ENCODE measurements at regions not wholly inside any gene's neighbourhood (a gene's known extent, or its start where the extent isn't known, plus 50 kb on each side); places are given as distances from the start of the nearest gene placed in this dataset.

- H3K36me3 ChIP-seq (ENCODE audit: insufficient read depth, low read length), result no peaks in the 10 kb centered on the region
- H3F3A ChIP-seq (ENCODE audit: insufficient read depth, low read length, poor library complexity, severe bottlenecking), result no peaks in the 10 kb centered on the region
- TF ChIP-seq POLR2AphosphoS5 (IDR thresholded peaks at IDR 0.05) (no peak), TAF1 (IDR thresholded peaks at IDR 0.05; ENCODE audit: low read depth) (no peak), EP300 (conservative IDR thresholded peaks at IDR 0.05; ENCODE audit: poor library complexity, severe bottlenecking) (no peak), MXI1 (conservative IDR thresholded peaks at IDR 0.05; ENCODE audit: poor library complexity, severe bottlenecking) (no peak), RAD21 (conservative IDR thresholded peaks at IDR 0.05) (no peak), REST (IDR thresholded peaks at IDR 0.05; ENCODE audit: borderline replicate concordance) (no peak), EZH2 (IDR thresholded peaks at IDR 0.05; ENCODE audit: borderline replicate concordance, insufficient read depth, low read length, poor library complexity, severe bottlenecking) (no peak)
- no peak overlapping the region for H3K9ac ChIP-seq (ENCODE audit: low read length)
- H3K9me3 ChIP-seq (ENCODE audit: low read length), result no peaks in the 10 kb centered on the region
- no peaks in the 10 kb centered on the region for H3K79me2 ChIP-seq (replicated peaks; ENCODE audit: insufficient read depth, low read length)
- H3K4me2 ChIP-seq (ENCODE audit: low read length), result no peak overlapping the region
- H3K27ac ChIP-seq (ENCODE audit: low read length), result no peak overlapping the region
- no peaks in the 10 kb centered on the region for H3K27me3 ChIP-seq (ENCODE audit: insufficient read depth, low read depth, low read length)
- no peaks in the 10 kb centered on the region for H3K9me2 ChIP-seq (ENCODE audit: insufficient read depth, low read length)
- no peak overlapping the region for H3K4me3 ChIP-seq (ENCODE audit: low read length)
- H2AFZ ChIP-seq (ENCODE audit: low read depth, low read length), result no peak overlapping the region
- no peaks in the 10 kb centered on the region for H4K20me1 ChIP-seq (ENCODE audit: insufficient read depth)
Observed at GRCh38 chr6:62492192-62492822, 206.3 kb upstream of the KHDRBS2 start.

GRCh38 chr6:62480544-62480943, 194.5 kb upstream of the KHDRBS2 start:
- Histone ChIP-seq H3K36me3 (ENCODE audit: insufficient read depth, low read length) (no peaks in the 10 kb centered on the region), H3K4me2 (ENCODE audit: low read length) (no peak overlapping the region)

More at GRCh38 chr6:62480544-62480943, 194.5 kb upstream of the KHDRBS2 start:
- Histone ChIP-seq H2AFZ (ENCODE audit: low read depth, low read length) (no peak overlapping the region), H3K9ac (ENCODE audit: low read length) (no peak overlapping the region), H3F3A (ENCODE audit: insufficient read depth, low read length, poor library complexity, severe bottlenecking) (no peaks in the 10 kb centered on the region), H3K9me2 (ENCODE audit: insufficient read depth, low read length) (no peaks in the 10 kb centered on the region), H3K79me2 (replicated peaks; ENCODE audit: insufficient read depth, low read length) (no peaks in the 10 kb centered on the region), H3K27ac (ENCODE audit: low read length) (no peak overlapping the region), H4K20me1 (ENCODE audit: insufficient read depth) (no peaks in the 10 kb centered on the region), H3K9me3 (ENCODE audit: low read length) (no peaks in the 10 kb centered on the region), H3K4me3 (ENCODE audit: low read length) (no peak overlapping the region), H3K27me3 (ENCODE audit: insufficient read depth, low read depth, low read length) (no peaks in the 10 kb centered on the region)
- TF ChIP-seq EP300 (conservative IDR thresholded peaks at IDR 0.05; ENCODE audit: poor library complexity, severe bottlenecking) (no peak), TAF1 (IDR thresholded peaks at IDR 0.05; ENCODE audit: low read depth) (no peak), REST (IDR thresholded peaks at IDR 0.05; ENCODE audit: borderline replicate concordance) (no peak), MXI1 (conservative IDR thresholded peaks at IDR 0.05; ENCODE audit: poor library complexity, severe bottlenecking) (no peak), RAD21 (conservative IDR thresholded peaks at IDR 0.05) (no peak), SMC3 (conservative IDR thresholded peaks at IDR 0.05; ENCODE audit: poor library complexity) (no peak)

Data from neural cell (in vitro differentiated cells).